GM23248 (cell line): ENCODE measurements at regions not wholly inside any gene's neighbourhood (a gene's known extent, or its start where the extent isn't known, plus 50 kb on each side); places are given as distances from the start of the nearest gene placed in this dataset.

Source experiments
- DNase-seq: peaks from one replicate; pipeline ENCODE4 v3.0.0-alpha.2; 2015
- H2AFZ ChIP-seq: fragments of 200-600 bp; sonication (generic); 2 replicates; pipeline ENCODE4 v1.6.1; 2016; ENCODE audit warnings: antibody characterized with exemption
- H3F3A ChIP-seq: fragments of 200-600 bp; sonication (generic); 2 replicates; pipeline ENCODE4 v1.6.1; 2016; ENCODE audit warnings: mild to moderate bottlenecking, antibody characterized with exemption, mixed run types; ENCODE audit not compliant: insufficient read depth
- H3K27ac ChIP-seq: fragments of 200-600 bp; sonication (generic); 2 replicates; pipeline ENCODE4 v1.5.1; 2016; ENCODE audit warnings: mild to moderate bottlenecking
- H3K27me3 ChIP-seq: fragments of 200-600 bp; sonication (generic); replicated peaks from 2 replicates; pipeline ENCODE4 v1.6.1; 2016; ENCODE audit warnings: mild to moderate bottlenecking; ENCODE audit not compliant: insufficient read depth
- H3K36me3 ChIP-seq: fragments of 200-600 bp; sonication (generic); 2 replicates; pipeline ENCODE4 v1.6.1; 2016; ENCODE audit warnings: low read depth, mild to moderate bottlenecking
- H3K4me1 ChIP-seq: fragments of 200-600 bp; sonication (generic); 2 replicates; pipeline ENCODE4 v1.6.1; 2016; ENCODE audit warnings: mild to moderate bottlenecking; ENCODE audit not compliant: insufficient read depth
- H3K4me2 ChIP-seq: fragments of 200-600 bp; sonication (generic); one replicate; pipeline ENCODE4 v1.6.1; 2016; ENCODE audit warnings: mild to moderate bottlenecking; ENCODE audit not compliant: unreplicated experiment
- H3K4me3 ChIP-seq: fragments of 200-600 bp; sonication (generic); 2 replicates; pipeline ENCODE4 v1.5.1; 2016; ENCODE audit warnings: mild to moderate bottlenecking
- H3K79me2 ChIP-seq: fragments of 200-600 bp; sonication (generic); 2 replicates; pipeline ENCODE4 v1.6.1; 2016; ENCODE audit warnings: mild to moderate bottlenecking; ENCODE audit not compliant: insufficient read depth
- H3K9ac ChIP-seq: fragments of 200-600 bp; sonication (generic); 2 replicates; pipeline ENCODE4 v1.6.1; 2016; ENCODE audit warnings: mild to moderate bottlenecking
- H3K9me2 ChIP-seq: fragments of 200-600 bp; sonication (generic); 2 replicates; pipeline ENCODE4 v1.6.1; 2016; ENCODE audit warnings: mixed run types, mild to moderate bottlenecking, moderate library complexity; ENCODE audit not compliant: insufficient read depth
- H3K9me3 ChIP-seq: fragments of 200-600 bp; sonication (generic); one replicate; pipeline ENCODE4 v1.6.1; 2017; ENCODE audit warnings: low read depth
- H4K20me1 ChIP-seq: fragments of 200-600 bp; sonication (generic); 2 replicates; pipeline ENCODE4 v1.6.0; 2016; ENCODE audit not compliant: insufficient read depth
- EZH2 ChIP-seq: fragments of 200-600 bp; sonication (generic); IDR thresholded peaks from 2 replicates; pipeline ENCODE4 v1.6.1; 2018; ENCODE audit warnings: antibody characterized with exemption, mild to moderate bottlenecking; ENCODE audit not compliant: insufficient read depth, poor library complexity, severe bottlenecking
- EZH2phosphoT487 ChIP-seq: fragments of 200-600 bp; sonication (generic); IDR thresholded peaks from 2 replicates; pipeline ENCODE4 v1.6.1; 2018; ENCODE audit warnings: antibody characterized with exemption, moderate library complexity, mild to moderate bottlenecking, low read depth; ENCODE audit not compliant: insufficient read depth
- WGBS, 2 experiments: methylation state at CpG; one replicate each; pipeline ENCODE4 v1.1.6; 2015 to 2017; ENCODE audit warnings: low lambda C conversion rate in 2 of 2, low coverage in 1 of 2; ENCODE audit errors: missing lambda C conversion rate in 2 of 2; 5-methylcytosine and 5-hydroxymethylcytosine counted together
- in situ Hi-C: fragments of 300-500 bp; cut with MboI; formaldehyde crosslinking; loops from 2 replicates; pipeline ENCODE4 v1.15.0; 2020

DNA sequence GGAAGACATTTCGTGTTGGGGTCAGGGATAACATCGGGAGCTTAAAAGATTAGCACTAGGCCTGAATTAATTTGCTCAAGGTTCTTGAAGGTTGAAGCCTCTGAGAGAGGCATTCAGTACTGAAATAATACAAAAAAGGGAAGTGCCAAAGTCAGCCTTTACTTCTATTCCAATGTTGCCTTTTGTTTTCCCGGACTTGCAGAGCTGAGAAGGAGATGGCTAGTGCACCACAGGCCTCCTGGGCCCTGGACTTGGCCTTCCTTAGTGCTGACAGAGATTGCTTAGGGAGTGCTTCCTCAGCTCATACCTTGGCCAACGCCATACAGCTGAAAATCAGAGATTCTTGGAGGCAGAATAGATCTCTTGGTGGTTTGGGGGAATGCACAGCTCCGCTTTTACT, 333.6 kb upstream of the TBL1XR1 start:
- Histone ChIP-seq H3K79me2 (no peaks in the 10 kb centered on the region), H2AFZ (peak overlapping the region; percentile 30; the same call in 1 of the 2 replicates), H4K20me1 (no peaks in the 10 kb centered on the region), H3K27me3 (no peaks in the 10 kb centered on the region), H3K9me2 (no peaks in the 10 kb centered on the region), H3K9ac (no peak overlapping the region), H3K4me2 (no peak overlapping the region), H3K4me1 (peaks cover 25% of the 10 kb centered on the region), H3K9me3 (no peaks in the 10 kb centered on the region), H3F3A (0 out of 2 replicates have a peak, but pooled peaks cover 5% of the 10 kb centered on the region), H3K36me3 (no peaks in the 10 kb centered on the region), H3K27ac (no peak overlapping the region), H3K4me3 (no peak overlapping the region)
- no peak for DNase-seq
- 50 to 55% methylated on average over 5 of the region's 5 CpGs for WGBS, 2 experiments
- TF ChIP-seq EZH2phosphoT487 = no peak
- no peak for TF ChIP-seq EZH2
- in situ Hi-C loops = no loop called here

- Histone ChIP-seq H3K4me1 (peaks cover 20% of the 10 kb centered on the region), H3K27ac (no peak overlapping the region), H3F3A (peaks cover 10% of the 10 kb centered on the region), H3K4me2 (no peak overlapping the region), H3K79me2 (no peaks in the 10 kb centered on the region), H4K20me1 (no peaks in the 10 kb centered on the region), H3K4me3 (no peak overlapping the region), H3K9me3 (no peaks in the 10 kb centered on the region), H3K9ac (no peak overlapping the region), H2AFZ (no peak overlapping the region), H3K36me3 (no peaks in the 10 kb centered on the region), H3K9me2 (no peaks in the 10 kb centered on the region), H3K27me3 (no peaks in the 10 kb centered on the region)
- no peak for DNase-seq
- no peak for TF ChIP-seq EZH2phosphoT487
- TF ChIP-seq EZH2 = no peak
- in situ Hi-C loops = no loop called here
- WGBS, 2 experiments = 86 to 96% methylated on average over 2 of the region's 2 CpGs
Measured at GRCh38 chr3:177536873-177537272, 339.6 kb upstream of the TBL1XR1 start.

- no peaks in the 10 kb centered on the region for H3K36me3 ChIP-seq
- no peaks in the 10 kb centered on the region for H3K9me2 ChIP-seq
- H3K79me2 ChIP-seq = no peaks in the 10 kb centered on the region
- H3K9me3 ChIP-seq = no peaks in the 10 kb centered on the region
- TF ChIP-seq EZH2 (no peak), EZH2phosphoT487 (no peak)
- H2AFZ ChIP-seq = peak overlapping the region; percentile 8
- in situ Hi-C loops = no loop called here
- H3K27me3 ChIP-seq = no peaks in the 10 kb centered on the region
- H3F3A ChIP-seq = peaks cover 10% of the 10 kb centered on the region
- no peak overlapping the region for H3K9ac ChIP-seq
- DNase-seq = no peak
- peak overlapping the region; percentile 22 for H3K4me2 ChIP-seq
- no peaks in the 10 kb centered on the region for H4K20me1 ChIP-seq
- no peak overlapping the region for H3K27ac ChIP-seq
- H3K4me1 ChIP-seq = peaks cover 20% of the 10 kb centered on the region
- H3K4me3 ChIP-seq = peak overlapping the region; percentile 32; the same call in 1 of the 2 replicates
- WGBS, 2 experiments = 96 to 100% methylated on average over 1 of the region's 1 CpG
Measured at GRCh38 chr3:177537612-177538011, 340.3 kb upstream of the TBL1XR1 start.

- no peaks in the 10 kb centered on the region for H3K27me3 ChIP-seq
- peak overlapping the region; percentile 22 for H3K4me2 ChIP-seq
- peaks cover 10% of the 10 kb centered on the region for H3F3A ChIP-seq
- WGBS, 2 experiments = 19 to 22% methylated on average over 4 of the region's 4 CpGs
- no peaks in the 10 kb centered on the region for H3K9me3 ChIP-seq
- in situ Hi-C loops = no loop called here
- no peak overlapping the region for H3K9ac ChIP-seq
- H3K79me2 ChIP-seq = no peaks in the 10 kb centered on the region
- H3K36me3 ChIP-seq = no peaks in the 10 kb centered on the region
- TF ChIP-seq EZH2 = no peak
- no peak for TF ChIP-seq EZH2phosphoT487
- peak overlapping the region; percentile 8; the same call in 1 of the 2 replicates for H2AFZ ChIP-seq
- DNase-seq = peak; percentile 74
- no peaks in the 10 kb centered on the region for H4K20me1 ChIP-seq
- no peaks in the 10 kb centered on the region for H3K9me2 ChIP-seq
- peak overlapping the region; percentile 32; the same call in 1 of the 2 replicates for H3K4me3 ChIP-seq
- peaks cover 20% of the 10 kb centered on the region for H3K4me1 ChIP-seq
- no peak overlapping the region for H3K27ac ChIP-seq
Measured at GRCh38 chr3:177538048-177538749, 340.9 kb upstream of the TBL1XR1 start.
